Kasumi-1 (cell line): ENCODE measurements at regions not wholly inside any gene's neighbourhood (a gene's known extent, or its start where the extent isn't known, plus 50 kb on each side); places are given as distances from the start of the nearest gene placed in this dataset.
"Not testable (repeated sequence)": the region's sequence is repeated elsewhere in the genome, so short reads cannot be mapped to it uniquely, and the experiment has no call there.

Experiments
- DNase-seq, 2 experiments: peaks; one replicate each; lab custom pipeline; 2025; lab: John Stamatoyannopoulos, UW

DNA sequence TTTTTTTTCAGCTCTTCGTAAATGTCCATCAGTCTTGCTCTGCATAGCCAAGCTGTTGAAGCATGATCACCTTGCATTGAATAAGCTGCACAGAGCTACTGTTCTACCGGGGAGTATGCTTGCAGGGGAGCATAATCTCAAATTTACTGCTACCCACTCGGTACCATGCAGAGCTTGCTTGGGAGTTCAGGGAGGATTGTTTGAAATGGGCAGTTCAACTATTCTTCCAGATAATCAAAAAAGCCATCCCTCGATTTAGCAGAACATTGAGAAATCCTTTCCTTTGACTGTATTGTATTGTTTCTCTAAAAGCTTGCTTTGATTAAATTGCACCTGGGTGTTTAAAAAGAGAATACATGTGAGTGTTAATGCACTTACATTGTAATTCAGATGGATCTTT is 332.6 kb downstream of the UTRN start:
- DNase-seq, result no peak

DNA sequence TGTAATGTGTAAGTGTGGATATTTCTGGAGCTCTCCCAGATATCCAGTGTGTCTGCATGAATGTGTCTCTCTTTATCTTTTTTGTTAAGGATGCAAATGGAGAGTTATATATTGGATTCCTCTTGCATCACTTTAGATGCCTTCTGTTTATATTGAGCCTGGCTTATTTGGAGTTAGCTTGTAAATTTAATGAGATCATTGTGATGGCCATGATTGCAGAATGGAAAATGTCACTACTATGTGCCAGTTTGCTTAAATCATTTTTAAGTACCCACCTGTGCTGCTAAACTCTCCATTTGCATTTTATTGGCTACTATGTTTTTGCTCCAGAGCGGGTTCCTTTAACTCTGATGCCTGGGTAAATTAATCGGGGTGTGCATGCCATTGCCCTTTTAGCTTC is 334.8 kb downstream of the UTRN start:
- no peak for DNase-seq

DNA sequence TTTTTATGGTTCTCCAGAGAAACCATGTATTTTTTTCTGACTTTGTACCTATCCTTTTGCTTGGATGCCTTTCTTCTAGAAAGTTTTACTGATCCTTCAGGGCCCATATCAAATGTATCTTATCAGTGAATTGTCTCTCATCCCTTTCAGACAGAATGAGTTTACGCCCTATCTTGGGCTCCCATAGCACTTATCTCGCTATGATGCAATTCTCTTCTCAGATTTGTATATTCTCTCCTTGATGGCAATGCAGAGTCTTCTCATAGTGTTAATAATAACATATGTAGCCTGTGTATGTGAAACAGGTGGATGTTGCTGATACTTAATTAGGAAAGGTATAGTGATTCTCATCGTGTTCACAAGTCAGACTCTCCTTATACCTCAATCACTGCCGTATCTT is 336.2 kb downstream of the UTRN start:
- DNase-seq, result no peak

DNA sequence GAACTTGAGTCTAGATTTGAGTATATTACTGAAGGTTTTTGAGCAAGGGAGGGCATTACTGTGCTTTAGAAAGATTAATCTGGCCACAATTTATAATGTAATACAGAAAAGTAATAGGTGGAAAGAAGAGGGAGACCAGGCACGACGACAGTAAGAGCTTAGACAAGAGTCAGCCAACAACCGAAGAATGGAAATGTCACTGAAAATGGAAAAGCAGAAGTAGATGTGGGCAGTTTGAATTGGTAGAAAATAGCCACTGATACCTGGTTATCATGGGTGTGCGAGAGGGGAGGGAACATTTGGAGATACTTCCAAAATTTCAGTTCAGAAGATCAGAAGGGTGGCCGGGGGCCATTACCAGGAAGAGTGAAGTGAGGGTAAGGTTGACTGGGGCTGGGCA is 339.1 kb downstream of the UTRN start:
- DNase-seq, result no peak

DNA sequence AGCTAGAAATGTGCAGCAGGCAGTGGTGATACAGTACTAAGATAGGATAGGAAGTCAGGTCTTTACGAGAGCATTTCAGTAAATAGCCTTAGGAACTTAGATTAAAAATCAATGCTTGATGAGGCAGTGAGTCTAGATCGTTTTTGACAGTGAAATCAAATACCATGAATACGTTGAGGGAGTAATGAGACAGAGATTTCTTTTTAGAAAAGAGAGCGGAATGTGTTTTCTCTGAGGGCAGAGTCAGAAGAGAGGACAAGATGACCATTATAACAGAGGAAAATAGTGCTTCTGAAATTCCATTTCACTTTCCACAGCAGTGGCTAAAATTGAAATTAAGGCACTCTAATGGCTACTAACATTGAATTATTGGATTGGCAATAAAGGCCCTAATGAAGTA is 339.6 kb downstream of the UTRN start:
- no peak for DNase-seq

DNA sequence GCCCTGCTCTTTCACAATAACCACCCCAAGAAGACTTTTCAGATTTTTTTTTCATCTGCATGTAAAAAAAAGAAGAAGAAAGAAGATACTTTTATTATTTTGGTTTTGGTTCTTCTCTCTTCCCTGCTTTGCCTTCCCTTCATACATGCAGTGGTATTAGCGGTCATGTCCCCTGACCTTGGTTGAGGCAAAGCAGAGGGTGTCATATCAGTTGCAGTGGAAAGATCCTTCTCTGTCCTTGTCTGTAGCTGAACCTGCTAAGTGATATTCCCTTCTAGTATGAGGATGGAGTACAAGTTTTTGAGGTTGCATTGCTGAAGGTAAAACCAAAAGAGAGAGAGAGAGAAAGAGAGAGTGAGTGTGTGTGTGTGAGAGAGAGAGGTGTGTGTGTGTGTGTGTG is 345.7 kb downstream of the UTRN start:
- DNase-seq, result no peak

DNA sequence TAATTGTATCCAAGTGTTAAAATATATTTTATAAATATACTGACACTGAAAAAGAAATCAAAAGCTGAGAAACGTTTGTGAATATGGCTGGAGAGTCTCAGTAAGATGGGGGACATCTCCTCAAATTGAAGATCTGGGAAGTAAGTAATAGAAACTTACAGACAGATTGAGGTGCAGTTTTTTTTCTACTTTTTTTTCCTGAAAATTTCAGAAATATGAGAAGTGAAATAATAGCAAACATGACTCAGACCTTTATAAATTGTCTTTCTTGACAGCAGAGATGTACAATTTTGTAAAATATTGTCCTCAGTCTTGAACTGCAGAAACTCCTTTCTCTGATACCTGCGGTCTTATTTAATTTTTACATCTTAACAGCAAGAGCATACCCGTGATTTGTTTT is 347.1 kb downstream of the UTRN start:
- no peak for DNase-seq

DNA sequence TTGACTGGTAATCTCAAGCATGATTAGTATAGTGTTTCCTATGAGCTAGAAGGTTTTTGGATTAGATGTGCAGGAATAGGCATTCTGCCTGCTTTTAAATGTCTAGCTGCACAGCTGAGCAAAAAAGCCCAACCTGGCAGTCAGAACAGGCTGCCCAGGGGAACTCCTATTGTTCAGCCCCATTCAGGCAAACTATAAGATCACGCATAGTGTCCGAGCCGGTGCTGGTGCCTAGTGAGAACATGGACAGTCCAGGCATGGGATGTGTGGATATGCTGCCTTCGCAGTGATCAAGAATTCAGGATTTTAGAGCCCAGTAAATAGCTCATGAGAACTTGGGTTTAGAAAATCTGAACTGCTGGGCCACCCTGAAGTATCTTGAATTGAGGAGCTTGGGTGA is 348.8 kb downstream of the UTRN start:
- no peak for DNase-seq

DNA sequence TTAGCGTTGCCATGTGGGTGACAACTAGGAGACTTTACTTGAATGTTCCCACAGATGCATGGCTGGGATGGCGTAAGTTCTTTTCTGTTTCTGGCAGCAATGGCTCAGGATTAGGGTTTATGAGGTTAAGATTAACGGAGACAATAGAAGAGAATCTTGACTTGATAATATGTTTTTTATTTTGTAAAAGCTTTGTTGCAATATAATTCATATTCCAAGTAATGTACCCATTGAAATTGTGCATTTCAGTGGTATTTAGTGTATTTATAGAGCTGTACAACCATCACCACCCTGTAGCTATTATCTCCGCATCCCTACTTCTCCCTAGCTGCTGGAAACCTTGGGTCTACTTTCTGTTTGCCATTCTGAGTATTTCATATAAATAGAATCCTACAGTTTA is 349.2 kb downstream of the UTRN start:
- no peak for DNase-seq

DNA sequence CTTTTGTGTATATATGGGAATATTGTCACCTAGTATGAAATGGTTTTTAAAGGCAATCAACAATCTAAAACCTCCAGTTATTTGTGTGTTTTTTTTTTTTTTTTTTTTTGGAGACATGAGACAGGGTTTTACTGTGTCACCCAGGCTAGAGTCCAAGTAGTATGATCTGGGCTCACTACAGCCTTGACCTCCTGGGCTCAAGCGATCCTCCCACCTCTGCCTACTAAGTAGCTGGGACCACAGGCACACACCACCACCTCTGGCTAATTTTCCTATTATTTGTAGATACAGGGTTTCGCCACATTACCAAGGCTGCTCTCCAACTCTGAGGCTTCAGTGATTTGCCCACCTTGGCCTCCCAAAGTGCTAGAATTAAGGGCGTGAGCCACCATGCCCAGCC is 349.9 kb downstream of the UTRN start:
- DNase-seq, result no peak

DNA sequence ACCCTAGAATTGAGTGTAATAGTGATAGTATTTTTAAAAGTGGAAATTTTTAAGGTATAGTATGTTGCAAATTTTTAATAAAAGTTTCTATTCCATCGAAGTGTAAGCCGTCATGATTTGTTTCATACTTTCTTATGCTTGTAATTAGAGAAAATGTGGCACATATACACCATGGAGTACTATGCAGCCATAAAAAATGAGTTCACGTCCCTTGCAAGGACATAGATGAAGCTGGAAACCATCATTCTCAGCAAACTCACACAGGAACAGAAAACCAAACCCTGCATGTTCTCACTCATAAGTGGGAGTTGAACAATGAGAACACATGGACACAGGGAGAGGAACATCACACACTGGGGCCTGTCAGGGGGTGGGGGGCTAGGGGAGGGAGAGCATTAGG is 350.9 kb downstream of the UTRN start:
- not testable (repeated sequence) for DNase-seq

DNA sequence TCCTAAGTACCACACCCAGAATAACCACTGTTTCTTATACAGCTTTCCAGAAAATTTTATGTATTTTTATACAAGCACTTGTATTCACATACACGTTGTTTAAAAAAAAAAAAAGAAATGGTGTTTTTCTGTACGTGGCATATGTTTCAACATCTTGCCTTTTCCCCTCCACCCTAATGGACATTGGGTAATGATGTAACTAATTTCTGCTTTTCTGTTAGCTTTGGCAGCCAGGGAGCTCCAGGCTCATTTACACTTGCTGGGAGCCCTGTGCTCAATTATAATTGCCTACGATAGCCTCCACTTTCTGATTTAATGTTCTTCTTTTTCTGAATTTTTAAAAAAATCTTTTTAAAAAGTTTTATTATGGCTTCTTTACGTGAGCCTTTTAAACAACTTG is 352.4 kb downstream of the UTRN start:
- no peak for DNase-seq

DNA sequence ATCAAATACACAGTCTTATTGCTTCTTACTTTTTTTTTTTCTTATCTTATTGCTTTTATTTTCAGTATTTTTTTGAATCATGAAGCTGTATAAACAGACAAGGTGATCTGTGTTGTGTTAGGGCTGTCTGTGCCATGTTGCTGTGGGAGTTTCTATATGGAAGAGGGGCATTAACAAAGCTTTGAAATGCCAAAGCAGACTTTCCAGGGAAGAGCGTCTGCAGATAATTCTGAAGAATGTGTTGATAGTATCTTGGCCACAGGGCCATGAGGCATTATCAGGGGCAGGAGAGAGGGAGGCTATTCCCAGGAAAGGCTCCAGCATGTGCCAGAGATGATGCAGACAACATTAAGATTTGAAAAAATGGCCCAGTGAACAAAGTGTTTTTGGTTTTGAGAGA is 354.5 kb downstream of the UTRN start:
- no peak for DNase-seq

DNA sequence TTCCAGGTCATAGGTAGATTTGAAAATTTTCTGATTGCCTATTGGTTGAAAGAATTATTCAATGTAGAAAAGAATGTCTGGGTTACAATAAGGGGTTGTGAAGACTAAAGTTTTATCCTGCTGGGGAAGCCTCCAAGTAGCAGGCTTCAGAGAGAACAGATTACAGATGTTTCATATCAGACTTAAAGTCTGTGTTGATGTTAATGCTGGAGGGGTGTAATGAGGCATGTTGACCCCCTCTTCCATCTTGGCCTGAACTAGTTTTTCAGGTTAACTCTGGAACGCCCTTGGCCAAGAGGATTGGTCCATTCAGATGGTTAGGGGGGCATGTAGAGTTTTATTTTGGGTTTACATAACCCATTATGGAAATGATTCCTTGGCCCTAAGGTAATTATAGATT is 356.2 kb downstream of the UTRN start:
- no peak for DNase-seq

DNA sequence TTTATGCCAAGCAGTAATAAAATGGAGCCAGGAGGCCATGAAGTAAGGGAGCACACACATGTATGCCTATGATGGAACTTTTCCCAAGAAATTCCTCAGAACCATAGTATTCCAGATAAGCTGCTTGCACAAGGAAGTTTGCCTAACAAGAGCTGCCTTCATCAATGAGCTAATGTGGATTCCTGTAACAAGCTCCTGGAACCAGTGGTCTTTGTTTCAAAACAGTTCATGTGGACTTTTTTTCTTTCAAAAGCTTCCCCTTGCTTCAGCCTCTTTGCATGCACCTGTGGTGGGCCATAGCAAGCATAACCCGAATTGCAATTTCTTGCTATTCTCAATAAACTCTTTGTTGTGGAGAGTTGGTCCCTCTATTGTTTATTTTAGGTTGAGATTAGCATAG is 359.6 kb downstream of the UTRN start:
- no peak for DNase-seq

DNA sequence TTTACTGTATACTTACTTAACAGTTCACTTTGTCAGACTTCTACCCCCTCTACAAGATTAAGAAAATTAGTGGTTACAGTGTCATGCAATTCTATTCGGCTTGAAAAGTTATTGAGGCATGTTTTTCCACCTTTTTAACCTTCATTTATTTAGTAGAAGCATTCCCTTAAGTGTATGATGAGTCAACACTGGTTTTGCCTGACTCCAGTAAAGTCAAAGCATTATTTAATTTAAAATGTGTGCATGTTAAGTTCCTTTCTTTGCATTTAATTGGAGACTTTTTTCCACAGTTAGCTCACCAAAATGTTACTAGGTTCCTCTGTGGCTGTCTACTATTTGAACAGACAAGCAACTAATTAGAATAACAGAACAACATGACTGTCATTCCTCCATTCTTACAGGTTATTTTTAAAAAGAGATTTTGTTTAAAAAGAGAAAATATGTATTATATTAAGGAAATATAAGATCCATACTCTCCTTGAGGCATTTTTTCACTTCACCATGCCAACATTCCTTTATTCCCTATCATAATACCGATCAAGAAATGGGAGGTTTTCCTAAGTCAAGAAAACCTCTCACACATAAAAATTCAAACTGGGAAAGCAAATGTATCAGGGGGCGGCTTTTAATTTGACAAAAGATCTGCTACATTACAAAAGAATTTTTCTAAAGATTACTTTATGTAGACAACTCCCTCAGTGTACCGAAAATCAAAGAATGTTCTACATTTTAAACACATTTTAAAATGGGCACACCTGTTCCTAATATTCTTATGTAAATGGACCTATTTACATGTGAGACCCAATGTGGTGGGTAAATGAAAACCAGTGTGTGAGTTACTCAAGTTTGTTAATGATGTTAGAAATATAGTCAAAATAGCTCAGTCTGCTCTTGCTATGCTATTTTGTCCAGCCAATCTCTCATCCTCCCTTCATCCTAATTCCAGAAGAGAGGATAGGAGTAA is 361.2 kb downstream of the UTRN start:
- DNase-seq, result no peak

DNA sequence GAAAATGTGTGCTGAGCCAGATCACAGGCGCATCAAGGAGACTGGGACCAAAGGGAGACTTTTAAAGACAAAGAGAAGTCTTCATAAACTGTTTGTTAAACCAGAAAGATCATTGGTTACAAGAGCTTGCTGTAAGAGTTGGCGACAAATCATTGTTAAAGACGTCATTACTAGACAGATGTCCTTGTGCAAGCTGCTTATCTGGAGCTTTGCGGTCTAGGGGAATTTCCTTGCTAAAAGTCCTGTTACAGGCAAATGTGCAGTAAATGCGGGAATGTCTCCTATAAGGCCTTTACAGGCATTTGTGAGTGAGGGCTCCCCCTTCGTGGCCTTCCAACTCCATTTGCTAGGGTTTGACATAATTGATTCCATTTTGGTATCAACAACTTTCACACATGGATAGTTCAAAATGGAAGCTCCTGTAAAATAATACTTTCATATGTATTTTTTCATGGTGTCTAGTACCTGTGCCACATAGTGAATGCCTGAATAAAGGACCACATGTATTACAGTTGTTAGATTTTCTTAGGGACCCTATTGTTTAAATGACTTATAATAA is 362.4 kb downstream of the UTRN start:
- DNase-seq, result no peak

DNA sequence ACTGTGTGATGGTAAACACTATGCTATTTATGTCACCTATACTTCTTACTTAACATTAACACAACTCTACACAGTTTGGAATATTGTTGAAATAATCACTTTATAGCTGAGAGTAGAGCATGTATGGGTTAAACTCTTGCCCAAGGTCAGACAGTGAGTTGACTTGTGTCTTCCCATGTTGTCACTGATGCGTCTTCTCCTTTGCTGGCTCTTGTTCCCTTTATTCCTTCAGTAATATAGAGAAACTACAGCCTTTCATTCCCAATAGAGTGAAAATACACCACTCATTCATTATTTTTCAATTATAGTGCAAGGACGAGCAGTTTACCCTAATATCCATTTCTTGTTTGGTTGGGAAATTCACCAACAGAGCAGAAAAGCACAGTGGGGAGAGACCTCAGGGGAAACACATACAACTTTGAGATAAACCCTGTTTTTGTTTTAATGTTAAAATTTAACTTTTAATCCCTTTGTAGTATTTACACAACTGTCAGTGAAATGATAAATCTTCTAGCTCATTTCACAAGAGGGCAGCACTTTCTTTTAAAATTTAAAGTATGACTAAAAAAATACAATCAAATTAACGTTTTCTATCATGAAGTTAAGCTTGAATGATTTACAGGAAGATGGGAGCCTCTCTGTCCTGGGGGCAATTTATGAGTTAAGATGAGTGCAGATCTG is 363.0 kb downstream of the UTRN start:
- no peak for DNase-seq

DNA sequence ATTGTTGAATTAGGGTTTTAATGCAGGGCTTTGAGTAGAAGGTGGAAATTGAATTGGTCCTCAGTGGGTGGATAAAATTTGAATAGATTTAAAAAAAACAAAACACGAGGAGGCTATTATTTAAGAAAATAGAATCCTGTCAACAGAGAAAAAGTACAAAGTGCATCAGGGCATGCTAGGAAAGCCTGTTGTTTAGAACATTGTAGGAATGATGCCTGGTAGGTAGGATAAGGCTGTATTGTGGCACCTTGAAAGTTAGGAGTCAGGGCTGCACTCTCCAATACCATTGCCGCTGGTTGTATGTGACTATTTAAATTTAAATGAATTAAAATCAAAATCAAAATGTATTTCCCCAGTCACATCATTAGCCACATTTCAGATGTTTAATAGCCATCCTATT is 363.9 kb downstream of the UTRN start:
- DNase-seq, result no peak

DNA sequence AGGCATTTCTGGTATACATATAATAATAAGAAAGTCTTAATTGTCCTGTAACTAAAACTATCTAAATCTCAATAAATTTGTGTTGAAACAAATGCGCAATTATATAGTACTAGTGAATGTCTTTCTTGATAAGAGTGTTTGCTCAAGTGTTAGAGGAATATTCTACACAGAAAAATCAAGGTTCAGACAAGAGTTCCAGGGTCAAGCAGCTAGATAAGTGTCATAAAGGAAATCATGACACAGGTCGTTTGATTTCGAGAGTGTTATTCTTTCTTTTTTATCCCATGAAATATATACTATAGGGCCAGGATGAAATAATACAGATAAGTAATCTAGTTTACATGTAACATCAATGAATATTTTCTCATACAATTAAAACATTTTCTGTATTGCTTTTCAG is 366.1 kb downstream of the UTRN start:
- DNase-seq, result no peak

DNA sequence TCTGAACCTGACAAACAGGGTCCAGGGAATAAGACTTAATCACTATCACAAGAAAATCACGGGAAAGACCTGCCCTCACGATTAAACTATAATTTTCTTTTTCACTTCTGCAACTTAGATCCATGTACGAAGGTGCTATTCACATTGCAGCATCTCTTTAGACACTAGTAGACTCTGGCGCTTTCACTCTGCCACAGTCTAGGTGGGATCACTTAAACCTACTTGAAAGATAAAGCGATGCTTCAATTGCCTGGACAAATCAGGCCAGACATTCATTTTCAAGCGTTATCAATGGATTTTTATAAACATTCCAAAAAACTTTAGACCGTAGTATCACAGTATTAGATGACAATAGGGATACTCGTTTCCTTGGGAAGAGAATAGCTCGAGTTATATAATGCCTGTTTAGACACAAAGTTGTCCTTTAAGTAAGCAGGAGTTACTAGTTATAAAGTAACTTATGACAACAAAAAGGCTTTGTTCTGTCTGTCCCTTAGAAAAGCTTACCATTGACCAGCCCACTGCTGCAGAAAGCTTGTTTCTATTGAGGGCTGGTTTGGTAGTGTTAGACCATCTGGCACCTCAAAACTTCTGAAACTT is 367.3 kb downstream of the UTRN start:
- no peak for DNase-seq

DNA sequence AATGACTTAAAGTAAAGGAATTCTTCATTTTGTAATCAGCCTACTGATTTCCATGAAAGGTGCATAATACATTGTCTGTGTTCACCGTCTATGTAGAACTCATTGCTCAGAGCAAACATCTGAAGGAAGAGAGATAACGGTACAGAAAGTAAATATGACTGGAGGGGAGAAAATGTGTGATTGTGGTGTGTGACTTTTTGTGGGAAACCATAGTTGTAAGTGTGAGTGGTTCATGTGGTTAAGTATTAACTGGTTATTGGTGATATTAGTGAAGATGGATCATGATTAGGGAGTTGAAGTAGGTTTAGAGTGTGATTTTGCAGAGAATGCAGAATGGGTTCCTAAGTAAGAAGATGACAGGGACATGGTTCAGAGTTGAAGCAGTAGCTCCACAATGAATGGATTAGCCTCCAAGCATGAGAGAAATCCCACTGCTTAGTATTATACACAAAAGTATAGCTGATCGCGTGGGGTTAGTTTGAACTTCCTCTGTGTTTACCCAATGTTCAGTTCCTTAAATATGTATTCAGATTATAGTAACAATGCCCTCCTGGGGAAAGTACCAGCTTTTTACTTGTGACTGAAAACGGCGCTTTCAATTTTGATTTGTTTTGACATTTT is 368.9 kb downstream of the UTRN start:
- DNase-seq, result no peak
